Activated CD8-positive, alpha-beta memory T cell treated with anti-CD3 and anti-CD28 coated beads for 36 hours (primary cell): ENCODE measurements at regions not wholly inside any gene's neighbourhood (a gene's known extent, or its start where the extent isn't known, plus 50 kb on each side); places are given as distances from the start of the nearest gene placed in this dataset.

ENCODE experiments used
- CTCF ChIA-PET: fragments of 350-600 bp; sonication (Branson Sonifier 250); formaldehyde crosslinking; loops from one replicate; lab custom pipeline; 2021; ENCODE audit warnings: antibody characterized with exemption; lab: Charles Lee
- POLR2A ChIA-PET: fragments of 350-600 bp; sonication (Branson Sonifier 250); formaldehyde crosslinking; loops from one replicate; lab custom pipeline; 2021; ENCODE audit warnings: antibody characterized with exemption; lab: Charles Lee

DNA sequence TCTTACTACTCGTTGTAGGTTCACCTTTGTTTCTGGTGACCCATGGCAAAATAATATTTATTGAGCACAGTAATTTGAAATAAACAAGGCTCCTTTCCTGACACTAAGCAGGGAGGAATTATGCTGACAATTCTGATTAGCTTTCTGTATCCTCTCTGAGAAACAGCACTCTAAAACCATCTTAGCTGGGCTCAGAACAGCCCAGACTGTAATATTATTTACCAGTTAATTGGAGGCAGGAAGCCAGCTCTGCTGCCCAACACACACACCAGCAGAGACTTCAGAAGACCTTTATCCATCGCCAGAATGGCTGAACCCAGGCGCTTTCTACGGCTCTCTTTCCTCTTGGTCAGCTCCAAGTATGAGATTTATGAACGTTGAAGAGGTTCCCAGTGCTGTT lies 77.6 kb upstream of the FMN2 start:
- POLR2A ChIA-PET = no interaction called here
- CTCF ChIA-PET = no interaction called here

DNA sequence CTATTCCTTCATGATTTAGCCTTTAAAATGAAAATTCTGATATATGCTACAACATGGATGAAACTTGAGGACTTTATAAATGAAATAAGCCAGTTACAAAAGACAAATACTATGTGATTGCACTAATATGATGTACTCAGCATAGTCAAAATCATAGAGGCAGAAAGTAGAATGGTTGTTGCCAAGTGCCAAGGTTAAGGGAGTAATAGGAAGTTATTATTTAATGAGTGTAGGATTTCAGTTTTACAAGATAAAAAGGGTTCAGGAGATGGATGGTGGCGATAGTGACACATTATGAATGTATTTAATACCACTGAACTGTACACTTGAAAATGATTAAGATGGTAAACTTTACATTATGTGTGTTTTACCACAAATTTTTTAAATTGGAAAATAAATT lies 73.1 kb upstream of the FMN2 start:
- CTCF ChIA-PET = no interaction called here
- POLR2A ChIA-PET = no interaction called here

DNA sequence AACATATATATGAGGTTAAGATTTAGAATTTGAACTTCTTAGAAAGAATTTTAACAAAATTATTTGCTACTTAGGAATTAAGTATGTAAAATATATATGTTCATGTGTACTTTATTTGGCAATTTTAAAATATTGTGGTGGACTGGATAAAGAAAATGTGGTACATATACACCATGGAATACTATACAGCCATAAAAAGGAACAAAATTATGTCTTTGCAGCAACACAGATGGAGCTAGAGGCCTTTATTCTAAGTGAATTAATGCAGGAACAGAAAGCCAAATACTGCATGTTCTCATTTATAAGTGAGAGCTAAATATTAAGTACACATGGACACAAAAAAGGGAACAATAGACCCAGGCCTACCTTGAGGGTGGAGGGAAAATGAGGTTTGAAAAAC lies 72.2 kb upstream of the FMN2 start:
- CTCF ChIA-PET = no interaction called here

DNA sequence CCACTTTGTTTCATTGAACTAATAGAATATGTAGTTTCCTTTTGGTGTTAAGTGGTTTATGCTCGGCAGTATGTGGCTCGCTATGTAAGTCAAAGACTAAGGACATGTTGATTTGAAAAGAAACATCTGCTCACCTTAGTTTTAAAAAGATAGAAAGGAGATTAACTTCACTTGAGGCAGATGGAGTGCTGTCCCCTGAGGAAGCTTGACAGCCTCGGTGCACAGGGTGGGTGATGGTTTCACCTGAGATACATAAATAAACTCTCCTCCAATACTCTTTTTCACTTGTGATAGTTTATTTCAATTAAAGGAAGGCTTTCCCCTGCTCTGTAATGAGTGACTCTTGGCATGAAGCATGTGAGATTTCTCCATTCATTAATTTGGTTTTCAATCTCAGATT lies 70.8 kb upstream of the FMN2 start:
- ChIA-PET CTCF (no interaction called here), POLR2A (no interaction called here)

More for the DNA sequence above, 72.2 kb upstream of the FMN2 start:
- POLR2A ChIA-PET = no interaction called here

DNA sequence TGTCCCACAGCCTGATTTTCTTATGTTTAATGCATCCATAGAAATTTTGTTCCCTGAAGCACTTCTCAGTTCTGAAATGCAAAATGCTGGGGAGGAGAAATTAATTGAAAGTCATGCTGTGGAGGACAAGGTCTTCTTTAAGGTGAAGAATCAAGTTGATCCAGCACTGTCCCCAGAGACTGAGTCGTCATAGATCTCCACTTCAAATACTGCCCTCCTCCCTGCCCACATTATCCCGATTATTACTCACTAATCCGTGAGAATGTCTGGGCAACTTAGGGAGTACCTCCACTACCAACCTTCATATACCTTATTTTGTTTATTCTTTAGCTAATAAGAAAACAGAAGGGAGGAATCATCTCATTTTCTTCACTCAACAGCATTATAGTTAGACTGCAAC lies 70.0 kb upstream of the FMN2 start:
- CTCF ChIA-PET = no interaction called here
- POLR2A ChIA-PET = no interaction called here

DNA sequence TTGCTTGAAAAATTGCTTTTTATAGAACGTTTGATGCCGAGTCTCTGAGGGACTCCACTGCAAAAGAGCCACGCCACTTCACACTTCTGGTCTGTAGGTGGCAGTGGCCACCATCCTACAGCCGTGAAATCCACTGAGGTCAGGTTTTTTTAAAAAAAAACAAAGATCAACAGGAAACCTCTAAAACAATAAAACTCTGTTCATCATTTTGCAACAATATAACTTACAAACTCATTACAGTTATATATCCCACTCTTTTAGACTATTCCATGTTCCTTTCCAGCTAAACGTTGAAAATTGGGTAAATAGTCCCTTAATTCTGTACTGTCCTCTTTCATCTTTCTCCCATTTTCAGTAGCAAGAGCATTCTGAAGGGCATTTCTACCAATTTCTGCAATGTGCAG lies 64.6 kb upstream of the FMN2 start:
- ChIA-PET POLR2A (no interaction called here), CTCF (interaction anchor here (0.6 kb wide), 1 partner anchor 677 kb away, joined by 4 read pairs; no protein-coding TSS in a partner anchor)

DNA sequence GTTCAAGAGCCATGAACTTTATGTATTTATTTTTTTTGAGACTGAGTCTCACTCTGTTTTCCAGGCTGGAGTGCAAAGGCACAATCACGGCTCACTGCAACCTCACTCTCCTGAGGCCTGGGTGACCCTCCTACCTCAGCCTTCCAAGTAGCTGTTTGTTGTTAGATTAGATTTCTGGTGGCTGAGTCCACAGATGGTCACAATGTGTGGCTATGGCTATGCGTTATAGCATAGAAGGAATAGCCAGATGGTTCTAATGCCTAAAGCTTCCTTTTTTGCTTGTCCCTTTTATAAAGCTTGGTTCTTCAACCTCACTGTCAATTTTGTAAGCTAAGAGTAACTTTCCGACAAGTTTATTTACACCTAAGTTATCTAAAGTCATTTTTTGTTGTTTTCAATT lies 62.3 kb upstream of the FMN2 start:
- CTCF ChIA-PET = no interaction called here
- POLR2A ChIA-PET = no interaction called here

DNA sequence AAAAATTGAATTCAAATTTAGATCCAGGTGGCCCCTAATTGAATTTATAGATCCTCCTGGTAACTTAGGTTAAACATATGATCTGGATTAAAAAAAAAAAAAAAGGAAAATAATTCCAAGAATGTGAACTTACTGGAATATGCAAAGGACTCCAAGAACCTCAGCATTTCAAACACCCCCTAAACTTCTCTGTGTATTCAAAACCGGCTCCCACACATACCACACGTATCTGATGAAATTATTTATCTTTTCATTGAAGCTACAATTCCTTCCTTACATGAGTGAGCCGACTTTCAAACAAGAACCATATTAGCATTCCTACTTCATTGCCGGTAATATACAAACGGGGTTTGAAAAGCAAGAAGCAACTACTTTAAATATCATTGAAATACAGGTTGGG lies 61.4 kb upstream of the FMN2 start:
- ChIA-PET POLR2A (no interaction called here), CTCF (no interaction called here)

DNA sequence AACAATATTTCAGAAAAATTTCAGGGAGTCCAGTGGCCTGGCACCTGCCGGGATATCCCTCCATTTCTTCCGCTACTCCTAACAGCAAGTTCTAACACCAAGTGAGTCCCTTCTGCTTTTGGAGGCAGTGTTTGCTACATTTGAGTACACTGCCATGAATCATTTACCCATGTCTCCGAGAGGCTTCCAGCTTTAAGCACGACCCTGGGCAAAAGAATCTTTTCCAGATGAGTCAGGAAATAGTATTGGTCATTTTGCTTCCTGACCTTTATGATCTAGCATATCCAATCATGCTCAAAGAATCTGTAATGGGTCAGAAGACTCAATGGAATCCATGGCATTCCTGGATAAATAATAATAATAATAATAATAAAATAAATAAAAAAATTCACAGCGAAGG lies 60.7 kb upstream of the FMN2 start:
- CTCF ChIA-PET = no interaction called here
- POLR2A ChIA-PET = no interaction called here

DNA sequence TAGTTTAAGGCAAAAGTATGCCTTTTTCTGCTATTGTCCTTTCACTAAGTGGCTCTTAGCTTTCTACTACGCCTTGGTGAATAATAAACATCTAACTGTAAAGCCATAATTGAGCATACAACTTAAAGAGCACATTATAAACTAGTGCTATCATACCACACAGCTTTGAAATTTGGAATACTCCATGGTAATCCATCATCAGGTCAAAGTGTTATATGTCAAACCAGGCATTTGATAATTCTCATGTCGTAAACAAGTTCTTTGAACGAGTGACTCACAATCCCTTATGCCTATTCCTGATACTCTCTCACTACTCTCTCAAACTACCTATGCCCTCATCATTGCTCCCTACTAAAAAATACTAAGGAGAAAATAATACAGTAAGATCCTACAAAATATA lies 60.3 kb upstream of the FMN2 start:
- CTCF ChIA-PET = no interaction called here

DNA sequence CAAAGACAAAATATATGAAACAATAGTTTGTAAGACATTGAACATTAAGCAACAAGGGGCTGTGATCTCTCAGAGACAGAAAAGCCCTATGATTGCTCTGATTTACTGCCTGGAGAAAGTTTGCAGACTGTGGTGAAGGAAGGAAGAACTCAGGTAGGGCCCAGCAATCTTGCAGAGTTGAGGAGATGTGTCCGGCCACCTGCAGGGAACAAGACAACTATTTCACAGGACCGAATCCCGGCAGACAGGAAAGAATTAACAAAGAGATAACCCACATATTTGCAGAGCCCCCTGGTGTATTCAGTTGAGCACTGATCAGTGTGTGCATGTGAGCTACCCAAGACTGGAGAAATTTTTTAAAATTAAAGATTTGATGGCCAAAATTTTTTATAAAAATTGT lies 58.3 kb upstream of the FMN2 start:
- POLR2A ChIA-PET = no interaction called here
- CTCF ChIA-PET = no interaction called here

More for the DNA sequence above, 60.3 kb upstream of the FMN2 start:
- POLR2A ChIA-PET = no interaction called here

DNA sequence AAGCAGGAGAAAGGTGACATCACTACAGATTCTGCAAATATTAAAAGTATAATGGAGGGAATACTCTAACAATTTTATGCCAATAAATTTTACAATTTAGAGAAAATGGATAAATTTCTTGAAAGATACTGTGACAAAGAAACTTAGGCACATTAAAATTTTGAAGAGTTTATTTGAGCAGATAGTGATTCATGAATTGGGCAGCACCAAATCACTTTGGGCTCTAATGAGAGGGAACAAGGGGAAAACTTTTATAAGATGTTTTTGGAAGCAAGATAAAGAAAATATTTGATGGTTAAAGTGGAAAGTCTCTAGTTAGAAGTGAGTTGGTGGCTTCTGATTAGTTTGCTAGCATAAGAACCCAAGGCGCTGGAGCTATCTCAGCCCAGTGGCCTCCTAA lies 55.2 kb upstream of the FMN2 start:
- ChIA-PET CTCF (no interaction called here), POLR2A (no interaction called here)
